Bone marrow (tissue), 2 donors: ENCODE measurements at regions not wholly inside any gene's neighbourhood (a gene's known extent, or its start where the extent isn't known, plus 50 kb on each side); places are given as distances from the start of the nearest gene placed in this dataset.
A peak's percentile ranks its signal among the peaks of the same experiment; 100 is the strongest.

Source experiments
- DNase-seq, 2 donors: peaks; one replicate each; lab custom pipeline; 2025; lab: John Stamatoyannopoulos, UW

DNA sequence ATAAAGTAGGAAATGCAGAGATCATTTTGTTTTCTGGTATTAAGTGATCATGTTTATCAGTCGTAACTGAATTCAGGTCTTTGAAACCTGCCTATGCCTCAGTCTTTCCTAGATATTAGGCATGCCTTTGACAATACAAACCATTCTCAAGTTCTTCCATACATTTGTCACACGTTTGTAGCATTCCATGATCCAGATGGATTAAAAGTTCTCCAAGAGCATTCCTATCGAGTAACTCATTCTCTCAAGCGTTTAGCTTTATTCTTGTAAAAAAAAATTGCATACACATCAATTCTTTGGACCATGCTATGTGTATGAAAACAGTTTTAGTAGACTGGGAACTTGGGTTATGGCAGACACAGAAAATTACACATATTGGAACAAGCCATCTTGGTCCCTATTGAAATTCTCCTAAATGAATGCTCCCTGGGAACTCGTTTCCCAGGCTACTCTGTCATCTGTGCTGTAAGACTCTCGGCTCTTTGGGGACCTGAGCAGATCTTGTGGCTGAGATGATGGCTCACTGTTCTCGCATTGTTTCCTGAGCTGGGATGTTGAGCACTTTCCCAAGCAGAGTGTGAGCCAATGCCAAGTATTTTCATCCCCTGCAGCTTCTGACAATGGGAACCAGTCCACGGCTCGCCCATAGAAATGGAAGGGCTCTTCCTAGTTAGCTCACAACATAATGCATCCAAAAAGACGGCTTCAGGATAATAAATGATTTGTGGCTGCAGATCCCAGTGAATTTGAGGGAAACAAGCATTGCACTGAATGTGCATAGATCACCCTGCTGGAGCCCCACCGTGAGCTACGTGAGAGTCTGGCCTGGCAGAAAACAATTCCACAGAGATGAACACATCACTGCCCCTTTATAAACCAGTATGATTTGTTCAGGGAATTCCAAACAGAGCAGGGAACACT is 230.2 kb downstream of the IRX1 start:
- no peak for DNase-seq

DNA sequence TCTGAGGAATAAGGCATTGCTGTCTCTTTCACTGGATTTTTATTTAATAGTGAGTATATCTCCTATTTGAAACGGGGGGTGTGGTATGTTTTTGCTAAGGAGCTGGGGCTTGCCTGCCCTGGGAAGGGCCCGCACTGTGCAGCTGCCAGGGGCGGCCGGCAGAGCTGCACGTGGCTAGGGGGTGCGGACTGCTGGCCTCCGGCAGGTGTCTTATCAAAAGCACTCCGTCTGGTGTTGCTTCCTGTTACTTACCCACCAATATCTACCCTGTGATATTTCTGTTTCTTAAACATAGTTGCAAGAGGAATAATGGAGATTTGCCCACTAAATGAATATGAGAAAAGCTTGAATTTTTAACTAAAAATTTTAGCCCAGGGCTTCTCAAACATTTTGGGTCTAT is 232.0 kb downstream of the IRX1 start:
- DNase-seq, result no peak

DNA sequence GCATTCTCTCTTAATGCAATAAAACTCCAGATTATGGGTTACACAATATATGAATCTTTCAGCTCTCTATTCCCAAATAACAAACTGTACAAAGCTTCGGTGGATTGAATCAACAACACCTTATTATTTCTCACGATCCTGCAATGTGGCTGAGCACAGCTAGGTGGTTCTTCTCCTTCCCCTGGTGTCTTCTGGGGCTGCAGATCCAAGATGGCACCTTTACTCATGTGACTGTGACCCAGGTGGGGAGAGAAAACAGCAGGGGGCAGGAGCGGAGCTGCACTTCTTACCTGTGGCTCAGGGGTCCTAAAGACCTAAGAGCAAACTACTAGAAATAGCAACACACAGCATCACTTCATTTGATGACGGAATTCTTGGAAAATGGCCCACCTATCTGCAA is 233.1 kb downstream of the IRX1 start:
- DNase-seq, result no peak

DNA sequence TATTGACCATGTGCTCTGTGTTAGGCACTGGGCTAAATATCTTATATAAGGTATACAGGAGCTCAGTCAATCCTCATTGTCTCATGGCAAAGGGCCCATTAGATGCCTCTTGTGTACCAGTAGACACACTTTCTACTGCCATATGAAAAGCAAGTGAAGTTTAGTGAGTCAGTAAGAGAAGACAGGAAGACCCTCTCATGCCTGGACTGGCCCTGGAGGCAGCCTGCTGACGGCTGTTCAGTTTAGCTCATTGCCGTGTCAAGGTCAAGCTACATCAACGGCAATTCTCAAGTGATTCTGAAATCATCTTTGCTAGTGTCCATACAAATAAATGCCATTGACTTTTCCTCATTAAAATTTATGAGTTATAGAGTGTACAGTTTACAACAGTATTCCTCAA is 237.9 kb downstream of the IRX1 start:
- DNase-seq, result no peak

DNA sequence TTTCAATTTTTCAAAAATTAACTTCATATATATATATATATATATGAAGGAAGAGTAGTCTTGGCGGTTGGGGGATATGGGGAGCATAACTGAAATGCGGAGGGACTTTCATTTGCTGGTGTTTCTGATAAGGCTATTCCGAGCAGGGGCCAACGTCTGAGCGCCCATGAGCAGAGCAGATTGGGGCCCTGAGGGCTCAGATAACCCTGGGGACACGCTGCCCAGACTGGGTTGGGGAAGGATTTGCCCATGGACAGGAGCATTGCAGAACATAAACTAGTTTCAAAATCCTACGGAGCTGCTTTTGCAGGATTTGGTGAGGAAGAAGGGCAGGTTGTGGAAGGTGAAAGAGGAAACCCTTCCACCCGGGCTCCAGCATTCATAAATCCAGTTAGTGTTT is 240.2 kb downstream of the IRX1 start:
- DNase-seq, result no peak

DNA sequence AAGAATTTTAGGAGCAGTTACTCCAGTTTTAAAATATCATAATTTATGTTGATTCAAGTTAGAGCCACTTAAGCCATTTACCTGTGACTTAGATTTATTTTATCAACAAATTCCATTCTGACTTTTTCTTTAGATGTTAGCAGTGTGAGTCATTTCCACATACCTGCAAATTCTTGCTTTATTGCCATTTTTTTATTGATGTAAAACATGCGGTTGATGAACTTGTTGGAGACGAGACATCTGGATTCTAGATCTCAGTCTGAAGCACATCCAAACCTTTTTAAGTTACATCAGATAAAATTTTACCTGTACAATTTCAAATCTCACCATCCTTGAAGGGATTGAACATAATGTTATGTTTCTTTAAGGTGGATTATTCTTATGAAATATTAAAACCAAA is 240.9 kb downstream of the IRX1 start:
- DNase-seq, result no peak

DNA sequence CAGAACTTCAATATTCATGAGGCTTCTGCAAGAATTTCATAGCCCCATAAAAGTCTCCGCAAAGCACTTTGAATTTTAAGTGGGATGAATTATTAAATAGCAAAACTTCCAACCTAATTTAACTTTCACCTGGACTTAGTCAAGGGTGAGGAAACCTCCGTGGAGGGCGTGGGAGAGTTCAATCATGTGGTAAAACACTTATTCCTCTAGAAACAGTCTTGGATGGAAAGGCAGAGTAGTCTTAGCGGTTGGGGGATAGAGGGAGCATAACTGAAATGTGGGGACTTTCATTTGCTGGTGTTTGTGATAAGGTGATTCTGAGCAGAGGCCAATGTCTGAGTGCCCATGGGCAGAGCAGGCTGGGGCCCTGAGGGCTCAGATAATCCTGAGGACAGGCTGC is 241.9 kb downstream of the IRX1 start:
- no peak for DNase-seq

DNA sequence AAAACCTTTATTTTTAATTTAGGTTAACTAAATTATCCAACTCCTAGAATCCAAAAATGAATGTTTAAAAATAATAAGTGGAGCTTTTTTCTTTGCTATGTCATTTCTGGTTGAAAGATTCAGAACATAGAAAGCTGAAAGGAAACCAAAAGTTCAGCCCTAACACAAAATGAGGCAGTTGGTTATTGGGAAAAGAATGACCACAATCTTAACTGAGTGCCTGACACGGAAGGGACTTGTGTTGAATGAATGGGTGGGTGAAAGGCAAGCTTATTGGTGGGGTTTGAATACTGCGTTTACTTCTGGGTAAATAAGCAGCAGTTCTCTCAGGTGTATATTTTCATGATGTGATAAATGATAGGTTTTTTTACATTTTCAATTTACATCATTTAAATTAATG is 243.5 kb downstream of the IRX1 start:
- DNase-seq, result no peak

DNA sequence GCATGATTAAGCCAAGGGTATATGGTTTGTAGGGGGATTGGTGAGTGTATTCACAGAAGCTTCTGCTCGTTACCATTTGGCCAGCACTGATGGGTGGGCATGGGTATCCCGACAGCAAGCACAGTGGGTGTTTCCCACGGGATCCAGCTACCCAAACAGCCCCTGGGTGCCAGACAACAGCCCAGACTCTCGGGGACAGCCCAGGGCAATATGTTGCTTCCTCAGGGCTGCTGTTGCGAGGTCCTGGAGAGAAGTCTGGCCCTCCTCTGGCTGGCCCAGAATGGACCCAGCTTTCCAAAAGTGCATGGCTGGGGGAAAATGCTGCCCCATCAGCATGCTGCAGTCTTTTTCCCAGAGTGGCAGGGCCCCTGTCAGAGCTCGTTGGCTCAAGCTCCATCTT is 247.0 kb downstream of the IRX1 start:
- DNase-seq, result no peak

DNA sequence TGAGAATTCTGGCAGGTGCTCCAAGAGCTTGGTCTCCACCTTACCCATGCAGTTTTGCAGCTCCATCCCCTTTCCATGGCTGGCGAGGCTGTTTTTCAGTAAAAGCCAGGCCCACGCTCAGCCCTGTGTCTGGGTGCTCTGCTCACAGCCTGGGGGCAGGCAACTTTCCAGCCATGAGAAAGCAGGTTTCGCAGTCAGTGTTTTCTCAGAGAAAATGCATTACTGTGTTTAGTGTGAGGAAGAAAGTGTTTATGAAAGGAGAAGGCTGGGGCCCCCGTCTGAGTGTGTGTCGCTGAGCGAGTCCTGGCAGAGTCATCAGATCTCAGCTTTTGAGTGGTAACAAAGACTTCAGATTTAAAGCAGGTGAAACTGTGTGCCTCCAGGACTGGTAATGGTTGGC is 248.1 kb downstream of the IRX1 start:
- DNase-seq, result no peak

DNA sequence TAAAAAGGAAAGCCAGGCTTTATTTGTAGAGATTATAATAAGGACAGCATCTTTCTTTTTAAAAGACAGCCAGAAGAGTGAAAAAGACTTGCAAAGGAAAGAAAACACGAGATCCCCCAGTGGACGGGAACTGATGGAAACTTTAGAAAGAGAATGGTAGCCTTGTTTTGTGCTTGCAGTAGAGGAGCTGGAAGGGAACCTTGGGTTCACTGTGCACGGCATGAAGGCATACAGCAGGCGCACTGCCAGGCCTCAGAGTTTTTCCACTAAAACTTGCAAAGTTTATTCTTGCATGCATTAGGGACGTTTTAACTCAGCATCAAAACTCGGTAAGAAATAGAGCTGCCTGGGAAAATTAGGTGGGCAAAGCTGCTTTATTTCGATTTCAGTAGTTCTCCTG is 248.6 kb downstream of the IRX1 start:
- no peak for DNase-seq

DNA sequence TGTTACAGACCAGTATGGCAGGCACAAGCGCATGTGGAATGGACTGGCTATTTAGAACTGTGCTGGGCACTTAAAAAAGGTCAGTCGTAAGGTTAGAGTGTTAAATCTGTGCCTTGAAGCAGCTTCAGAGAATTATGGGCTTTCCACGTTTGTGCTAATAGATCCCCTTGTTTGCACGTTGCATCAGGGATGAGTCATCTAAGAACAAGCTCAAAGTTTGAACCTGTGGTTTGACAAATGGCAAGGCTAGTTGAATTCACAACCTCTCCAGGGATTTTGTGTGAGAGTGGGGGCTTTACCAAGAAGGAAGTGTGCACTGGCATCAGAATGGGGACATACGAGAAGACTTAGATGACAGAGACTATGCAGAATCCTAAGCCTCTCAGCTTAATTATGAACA is 249.6 kb downstream of the IRX1 start:
- no peak for DNase-seq

DNA sequence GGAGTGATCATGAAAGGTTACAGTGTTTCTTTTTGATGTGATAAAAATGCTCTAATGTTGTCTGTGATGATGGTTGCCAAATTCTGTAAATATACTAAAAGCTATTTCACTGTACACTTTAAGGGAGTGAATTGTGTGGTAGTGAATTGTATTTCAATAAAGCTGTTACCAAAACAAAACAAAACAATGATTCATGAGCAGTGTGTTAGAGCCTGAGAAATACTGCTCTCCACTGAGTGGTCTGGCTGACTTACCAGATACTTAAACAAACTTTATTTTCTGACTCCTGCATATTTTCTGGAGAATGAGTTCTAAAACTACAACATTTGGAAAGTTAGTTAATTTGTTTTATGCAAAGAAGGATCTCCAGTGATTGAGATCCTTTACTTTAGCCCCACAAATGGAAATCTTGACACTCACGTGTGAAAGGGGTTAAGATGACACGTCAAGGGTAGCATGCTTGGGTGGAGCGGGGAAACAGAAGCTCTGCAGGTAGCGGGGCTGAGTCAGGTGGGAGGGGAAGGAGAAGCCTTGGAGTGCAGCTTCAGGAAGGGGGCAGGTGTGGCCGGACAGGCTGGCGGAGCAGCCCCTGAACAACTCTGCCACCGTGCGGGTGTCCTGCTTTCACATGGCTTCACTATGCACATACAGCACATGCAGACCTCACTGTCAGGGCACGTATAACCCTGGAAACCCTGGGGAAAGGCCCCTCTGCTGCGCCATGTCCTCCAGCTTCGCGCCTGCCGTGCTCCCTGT is 256.7 kb downstream of the IRX1 start:
- DNase-seq, result no peak

DNA sequence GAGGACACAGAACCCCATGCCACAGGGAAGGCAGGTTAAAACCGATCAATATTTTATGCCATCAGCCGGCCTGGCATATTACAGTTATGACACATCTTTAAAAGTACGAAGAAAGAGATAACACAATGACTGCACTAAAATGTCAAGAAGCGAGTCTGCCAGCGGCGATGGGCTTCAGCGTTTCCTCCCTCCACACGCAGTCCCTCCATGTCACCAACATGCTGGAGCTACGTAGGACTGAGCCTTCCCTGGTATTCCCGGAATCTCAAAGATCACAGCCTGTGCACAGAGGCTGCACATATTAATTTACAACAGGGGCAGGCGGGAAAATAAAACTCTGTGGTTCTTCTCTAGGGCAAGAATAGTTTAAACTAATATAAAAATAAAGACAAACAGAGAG is 257.7 kb downstream of the IRX1 start:
- DNase-seq, result no peak

DNA sequence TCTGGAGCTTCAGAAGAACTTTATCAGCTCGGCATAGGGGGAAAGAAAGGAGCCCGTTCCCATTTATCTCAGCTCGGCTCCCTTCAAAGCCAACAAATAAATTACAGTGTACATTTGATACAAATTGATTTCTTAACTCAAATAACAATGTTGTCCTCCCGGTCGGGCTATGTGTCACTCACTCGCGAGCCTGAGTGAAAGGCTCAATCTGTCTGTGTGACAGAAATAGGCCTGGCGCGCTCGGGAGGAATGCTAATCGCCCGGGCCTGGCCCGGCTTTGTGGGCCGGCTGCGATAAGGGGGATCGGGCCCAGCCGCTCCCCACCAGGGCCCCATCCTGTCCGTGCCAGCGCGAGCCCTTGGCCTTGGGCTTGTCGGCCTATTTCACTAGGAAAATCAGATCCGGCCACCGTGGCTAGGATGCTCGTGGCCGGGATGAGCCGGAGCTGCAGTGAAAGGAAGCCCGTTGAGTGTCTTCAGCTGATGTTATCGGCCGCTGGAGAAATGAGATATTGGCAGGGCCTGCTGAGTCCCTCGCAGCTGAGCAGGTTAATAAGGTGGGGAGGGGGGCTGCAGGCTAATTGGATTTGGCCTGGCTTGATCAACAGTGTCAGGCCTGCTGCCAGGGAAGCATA is 258.7 kb downstream of the IRX1 start:
- DNase-seq, result no peak

DNA sequence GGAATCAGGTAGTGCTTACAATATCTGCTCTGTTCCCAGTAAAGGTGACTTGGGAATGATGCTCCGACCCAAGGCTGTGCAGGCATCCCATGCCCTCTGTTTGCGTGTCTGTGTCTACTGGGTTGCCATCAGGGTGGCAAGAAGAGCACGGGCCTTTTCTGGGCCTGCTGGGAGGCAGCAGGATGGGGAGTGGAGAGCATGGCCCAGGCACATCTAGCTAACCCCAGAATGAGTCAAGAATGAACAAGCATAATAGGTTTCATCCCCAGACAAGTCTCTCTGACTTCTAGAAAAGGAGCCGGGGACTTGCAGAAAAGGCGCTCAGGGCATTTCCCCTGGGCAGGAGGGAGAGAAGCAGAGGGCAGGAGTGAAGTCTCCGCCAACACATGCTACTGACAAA is 260.4 kb downstream of the IRX1 start:
- no peak for DNase-seq

DNA sequence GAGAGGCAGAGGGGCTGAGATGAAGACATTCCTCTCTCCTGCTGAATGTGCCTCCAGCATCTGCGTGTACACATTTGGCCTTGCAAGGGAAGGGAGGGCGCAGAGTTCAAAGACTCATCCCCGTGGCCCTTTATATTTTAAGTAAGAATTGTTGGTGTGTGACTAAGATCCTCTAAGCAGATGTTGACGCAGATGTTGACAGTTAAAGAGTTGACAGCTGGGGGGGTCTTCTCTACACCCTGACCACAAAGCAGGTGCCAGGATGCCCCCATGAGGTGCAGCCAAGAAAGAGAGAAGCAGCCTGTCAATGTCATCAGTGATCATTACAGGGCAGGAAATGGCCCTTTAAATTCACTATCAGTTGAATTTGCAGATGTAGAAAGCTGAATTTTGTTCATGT is 262.9 kb downstream of the IRX1 start:
- DNase-seq, result peak in 1 of 2 donors; percentile 88

DNA sequence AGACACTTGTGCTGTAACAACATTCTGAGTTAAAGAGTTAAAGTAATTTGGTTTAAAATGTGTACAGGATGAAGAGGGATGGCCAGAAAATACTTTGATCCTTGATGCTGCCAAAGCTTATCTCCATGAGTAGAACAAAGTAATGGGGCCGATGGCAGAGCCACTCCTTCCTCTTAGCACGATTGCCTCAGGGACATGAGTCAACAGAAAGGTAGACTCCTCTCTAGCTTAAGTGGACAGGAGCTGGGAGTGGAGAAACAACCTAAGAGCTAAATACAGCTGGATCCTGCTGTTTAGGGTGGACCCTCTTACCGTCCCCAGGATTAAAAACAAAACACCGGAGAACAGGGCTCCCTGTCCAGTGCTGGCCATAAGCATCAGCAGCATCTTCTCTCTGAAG is 267.3 kb downstream of the IRX1 start:
- DNase-seq, result no peak

DNA sequence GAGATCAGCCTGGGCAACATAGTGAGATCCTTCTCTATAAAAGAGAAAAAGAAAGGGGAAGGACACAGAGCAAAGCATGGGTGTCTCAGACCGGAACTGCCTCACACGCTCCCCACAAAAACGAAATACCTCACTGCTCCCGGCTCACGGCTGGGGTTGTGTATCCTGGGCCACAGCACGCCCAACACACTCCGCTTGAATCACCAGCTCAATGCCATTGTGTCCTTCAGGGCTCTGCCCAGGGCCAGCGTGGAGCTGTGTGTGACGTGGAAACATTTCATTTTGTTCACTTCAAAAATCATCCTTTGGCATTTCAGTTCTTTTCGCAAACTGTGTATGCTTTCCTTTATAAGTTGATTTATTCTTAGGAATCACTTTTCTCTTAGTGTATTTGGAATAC is 279.5 kb downstream of the IRX1 start:
- DNase-seq, result no peak

DNA sequence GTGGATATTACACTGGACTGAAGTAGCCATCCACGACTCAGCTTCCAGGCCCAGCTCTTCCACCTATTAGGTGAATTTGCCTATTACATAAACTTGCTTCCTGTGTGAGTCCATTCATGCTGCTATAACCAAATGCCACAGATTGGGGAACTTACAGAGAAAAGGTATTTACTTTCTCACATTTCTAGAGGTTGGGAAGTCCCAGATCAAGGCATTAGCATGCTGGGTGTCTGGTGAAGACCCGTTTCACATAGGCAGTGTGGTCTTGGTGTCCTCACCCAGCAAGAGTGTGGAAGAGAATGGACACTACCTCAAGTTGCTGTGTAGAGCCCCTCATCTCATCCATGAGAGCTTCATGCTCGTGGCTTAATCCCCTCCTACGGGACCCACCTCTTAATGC is 282.6 kb downstream of the IRX1 start:
- no peak for DNase-seq

DNA sequence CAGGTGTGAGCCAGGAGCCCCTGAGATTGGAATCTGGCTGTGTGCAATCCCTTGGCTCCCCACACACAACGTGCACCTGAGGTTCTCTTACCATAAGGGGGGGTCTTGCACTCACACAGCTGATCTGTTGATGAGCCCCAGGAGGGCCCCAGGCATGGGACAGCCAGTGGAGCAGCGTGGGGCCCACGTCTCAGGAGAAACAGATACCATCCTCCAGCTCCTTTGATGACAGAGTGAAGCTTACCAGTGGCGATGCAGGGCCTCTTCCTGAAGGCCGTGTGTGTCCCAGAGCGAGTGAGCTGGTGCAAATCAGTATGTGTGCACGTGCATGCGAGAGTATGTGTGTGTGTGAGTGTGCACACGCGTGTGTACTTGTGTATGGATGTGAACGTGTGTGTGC is 287.4 kb downstream of the IRX1 start:
- no peak for DNase-seq

DNA sequence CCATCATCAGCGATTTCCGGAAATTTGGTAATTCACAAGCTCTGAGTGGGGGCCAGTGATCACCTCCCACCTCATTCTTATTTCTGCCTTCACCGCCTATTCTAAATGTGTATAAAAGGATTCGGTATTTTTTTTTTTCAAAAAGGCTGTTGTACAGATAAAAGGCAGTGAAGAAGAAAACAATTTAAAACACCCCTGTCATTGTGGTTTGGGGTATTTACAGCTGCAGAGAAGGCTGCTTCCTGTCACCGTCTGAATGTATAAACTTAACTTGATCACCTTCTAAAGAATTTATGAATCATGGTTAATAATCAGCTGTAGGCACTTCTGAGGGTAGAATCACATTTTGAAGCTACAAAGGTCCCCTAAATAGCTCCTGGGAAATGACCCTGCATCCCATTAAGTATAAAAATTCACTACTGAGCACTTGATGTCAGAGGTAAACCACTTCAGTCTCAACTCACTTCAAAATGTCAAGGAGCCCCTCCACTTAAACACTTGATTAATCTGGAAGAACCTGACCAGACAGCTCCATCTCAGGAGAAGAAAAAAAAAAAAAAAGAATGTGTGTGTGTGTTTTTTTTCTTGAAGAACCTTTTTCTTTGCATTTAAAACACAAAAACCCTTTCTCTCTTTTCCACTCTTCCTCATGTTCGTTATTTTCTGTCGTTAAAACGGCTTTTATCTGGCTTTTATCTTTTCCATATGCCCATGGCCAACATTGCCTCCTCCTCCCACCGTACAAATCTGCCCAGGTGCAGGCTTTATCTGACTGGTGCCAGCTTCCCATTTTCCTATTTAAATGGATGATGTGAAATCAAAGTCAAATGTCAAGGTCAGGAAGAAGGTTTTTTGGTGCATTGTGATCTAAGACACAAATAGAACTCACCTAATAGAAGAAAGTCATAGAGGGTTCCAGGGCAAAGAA is 291.2 kb downstream of the IRX1 start:
- DNase-seq, result peak in 1 of 2 donors; percentile 93
